Peyer's patch (tissue), 4 donors: ENCODE measurements at regions not wholly inside any gene's neighbourhood (a gene's known extent, or its start where the extent isn't known, plus 50 kb on each side); places are given as distances from the start of the nearest gene placed in this dataset.

Experiments
- DNase-seq, 3 donors: peaks; one replicate each; pipeline ENCODE4 v3.0.0-alpha.2; 2017 to 2019
- H3K27ac ChIP-seq, 4 donors: fragments of 200-600 bp; sonication (generic); one replicate each; pipeline ENCODE4 v1.5.1; 2016 to 2019
- H3K27me3 ChIP-seq, 2 donors: fragments of 200-600 bp; sonication (generic); one replicate each; pipeline ENCODE4 v1.5.1; 2019
- H3K36me3 ChIP-seq, 3 donors: fragments of 200-600 bp; sonication (generic); one replicate each; pipeline ENCODE4 v1.5.1; 2016 to 2019
- H3K4me1 ChIP-seq, 4 donors: fragments of 200-600 bp; sonication (generic); one replicate each; pipeline ENCODE4 v1.5.1; 2016 to 2019
- H3K4me3 ChIP-seq, 4 donors: fragments of 200-600 bp; sonication (generic); 1 replicate in 3 of 4; 2 replicates in 1 of 4; pipeline ENCODE4 v1.5.1; 2016 to 2019; ENCODE audit warnings: mild to moderate bottlenecking in 1 of 4
- H3K9me3 ChIP-seq, 4 donors: fragments of 200-600 bp; sonication (generic); one replicate each; pipeline ENCODE4 v1.5.1; 2016 to 2019; ENCODE audit warnings: mild to moderate bottlenecking in 1 of 4
- CTCF ChIP-seq, 6 experiments: fragments of 450-650 bp in 4 of 6; fragments of 200-600 bp in 2 of 6; sonication (generic) in 1 of 6; IDR thresholded peaks; one replicate each; pipeline ENCODE4 v1.5.1; 2017 to 2019; ENCODE audit warnings: antibody characterized with exemption in 6 of 6, mild to moderate bottlenecking in 3 of 6, moderate library complexity in 1 of 6
- POLR2A ChIP-seq, 2 donors: fragments of 450-650 bp; IDR thresholded peaks; one replicate each; pipeline ENCODE4 v1.5.1; 2017; ENCODE audit warnings: antibody characterized with exemption in 2 of 2, mild to moderate bottlenecking in 2 of 2, moderate library complexity in 2 of 2

DNA sequence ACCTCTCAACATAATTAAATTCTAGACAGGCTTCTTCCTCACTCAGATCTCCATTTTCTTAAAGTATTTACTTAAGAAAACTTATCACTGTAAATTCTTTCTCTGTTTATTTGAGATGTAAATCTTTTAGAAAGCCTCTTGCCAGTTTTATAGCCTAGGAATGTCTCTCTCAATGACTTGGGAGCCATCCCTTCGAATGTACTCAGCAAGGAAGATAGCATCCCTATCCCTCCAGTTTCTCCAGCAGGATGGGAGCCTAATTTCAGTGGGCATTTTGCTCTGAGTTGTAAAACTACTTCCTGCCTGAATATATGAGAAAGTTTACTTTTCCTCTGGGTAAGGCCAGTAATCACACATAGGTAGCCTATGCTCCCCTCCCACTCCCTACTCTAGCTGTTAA lies 558.5 kb upstream of the ARRDC3 start:
- H3K27ac ChIP-seq, result no peak overlapping the region
- H3K4me3 ChIP-seq, result no peak overlapping the region
- no peaks in the 10 kb centered on the region for H3K27me3 ChIP-seq
- TF ChIP-seq POLR2A (IDR thresholded peaks at IDR 0.05), result no peak
- no peak for TF ChIP-seq CTCF (IDR thresholded peaks at IDR 0.05)
- H3K36me3 ChIP-seq, result no peaks in the 10 kb centered on the region
- no peaks in the 10 kb centered on the region for H3K4me1 ChIP-seq
- no peak for DNase-seq
- H3K9me3 ChIP-seq, result no peaks in the 10 kb centered on the region

DNA sequence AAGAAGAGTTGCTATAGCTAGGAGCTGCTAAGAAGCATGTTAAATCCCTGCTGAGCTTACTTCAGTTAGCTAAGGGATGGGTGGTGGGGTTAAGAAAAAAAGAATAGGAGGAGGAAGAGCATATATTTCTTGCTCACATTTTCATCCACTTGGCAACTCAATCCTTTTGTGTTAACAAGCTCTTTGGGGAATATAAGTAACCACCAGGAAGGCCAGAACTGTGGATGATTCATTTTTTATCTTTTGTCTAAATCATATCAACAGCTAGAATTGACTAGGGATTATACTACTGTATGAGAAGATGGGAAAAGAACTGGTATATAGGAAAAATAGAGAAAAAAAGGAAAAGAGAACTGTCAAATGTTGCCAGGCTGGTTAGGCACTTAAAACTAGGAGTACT lies 555.3 kb upstream of the ARRDC3 start:
- Histone ChIP-seq H3K9me3 (no peaks in the 10 kb centered on the region), H3K36me3 (no peaks in the 10 kb centered on the region), H3K27ac (no peak overlapping the region), H3K4me3 (no peak overlapping the region), H3K4me1 (no peaks in the 10 kb centered on the region), H3K27me3 (no peaks in the 10 kb centered on the region)
- DNase-seq, result no peak
- TF ChIP-seq POLR2A (IDR thresholded peaks at IDR 0.05) (no peak), CTCF (IDR thresholded peaks at IDR 0.05) (no peak)

DNA sequence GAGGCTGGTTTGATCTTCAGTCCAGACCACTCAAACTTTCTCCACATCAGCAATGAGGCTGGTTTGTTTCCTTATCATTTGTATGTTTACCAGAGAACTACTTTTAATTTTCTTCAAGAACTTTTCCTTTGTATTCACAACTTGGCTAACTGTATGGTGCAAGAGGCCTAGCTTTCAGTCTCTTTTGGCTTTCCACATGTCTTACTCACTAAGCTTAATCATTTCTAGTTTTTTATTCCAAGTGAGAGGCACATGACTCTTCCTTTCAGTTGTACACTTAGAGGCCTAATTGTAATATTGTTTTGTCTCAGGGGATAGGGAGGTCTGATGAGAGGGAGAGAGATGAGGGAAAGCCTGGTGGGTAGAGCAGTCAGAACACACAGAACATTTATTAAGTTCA lies 554.0 kb upstream of the ARRDC3 start:
- TF ChIP-seq POLR2A (IDR thresholded peaks at IDR 0.05) (no peak), CTCF (IDR thresholded peaks at IDR 0.05) (no peak)
- H3K9me3 ChIP-seq, result no peaks in the 10 kb centered on the region
- no peak for DNase-seq
- H3K36me3 ChIP-seq, result no peaks in the 10 kb centered on the region
- no peak overlapping the region for H3K4me3 ChIP-seq
- H3K4me1 ChIP-seq, result no peaks in the 10 kb centered on the region
- H3K27me3 ChIP-seq, result no peaks in the 10 kb centered on the region
- no peak overlapping the region for H3K27ac ChIP-seq

DNA sequence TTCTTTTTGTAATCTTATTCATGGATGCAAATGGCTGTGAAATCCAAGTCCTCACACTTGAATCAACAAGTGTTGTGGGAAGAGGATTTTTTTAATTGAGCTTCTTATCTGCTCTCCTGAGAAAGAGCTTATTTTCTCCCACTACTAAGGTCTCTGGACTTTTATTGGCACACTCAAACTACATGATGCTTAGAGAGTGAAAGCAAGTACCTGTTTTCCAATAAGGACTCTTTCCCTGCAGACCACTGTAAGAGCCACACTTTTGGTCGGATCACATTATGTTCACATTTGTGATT lies 546.4 kb upstream of the ARRDC3 start:
- no peak for DNase-seq
- H3K4me3 ChIP-seq, result no peak overlapping the region
- no peak overlapping the region for H3K27ac ChIP-seq
- no peaks in the 10 kb centered on the region for H3K36me3 ChIP-seq
- H3K4me1 ChIP-seq, result no peaks in the 10 kb centered on the region
- TF ChIP-seq CTCF (IDR thresholded peaks at IDR 0.05), result no peak
- TF ChIP-seq POLR2A (IDR thresholded peaks at IDR 0.05), result no peak
- H3K27me3 ChIP-seq, result no peaks in the 10 kb centered on the region
- no peaks in the 10 kb centered on the region for H3K9me3 ChIP-seq

- no peak for DNase-seq
- Histone ChIP-seq H3K36me3 (no peaks in the 10 kb centered on the region), H3K27me3 (no peaks in the 10 kb centered on the region), H3K27ac (no peak overlapping the region), H3K4me1 (no peaks in the 10 kb centered on the region), H3K4me3 (no peak overlapping the region), H3K9me3 (no peaks in the 10 kb centered on the region)
- peak in 2 of 6 experiments; percentile 8 to 28 for TF ChIP-seq CTCF (IDR thresholded peaks at IDR 0.05)
- TF ChIP-seq POLR2A (IDR thresholded peaks at IDR 0.05), result no peak
Observed at GRCh38 chr5:91928754-91929521, 545.8 kb upstream of the ARRDC3 start.

DNA sequence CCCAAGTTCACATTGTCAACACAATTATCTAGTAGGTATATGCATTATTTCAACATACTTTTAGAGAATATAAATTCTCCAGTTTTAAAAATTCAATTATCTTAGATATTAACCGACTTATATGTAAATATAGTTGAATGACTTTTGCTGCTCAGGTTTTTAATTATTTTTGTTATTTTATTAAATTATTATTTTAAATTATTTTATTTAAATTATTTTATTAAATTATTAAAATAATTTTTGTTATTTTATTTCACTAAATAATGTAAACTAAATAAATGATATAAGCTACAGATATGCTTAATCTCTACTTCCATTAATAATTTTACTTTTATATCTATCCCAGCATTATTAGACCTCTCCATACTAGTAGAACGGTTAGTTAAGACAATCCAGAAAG lies 544.3 kb upstream of the ARRDC3 start:
- TF ChIP-seq POLR2A (IDR thresholded peaks at IDR 0.05) (no peak), CTCF (IDR thresholded peaks at IDR 0.05) (no peak)
- no peak for DNase-seq

More for the DNA sequence above, 544.3 kb upstream of the ARRDC3 start:
- Histone ChIP-seq H3K4me1 (no peaks in the 10 kb centered on the region), H3K27me3 (no peaks in the 10 kb centered on the region), H3K9me3 (no peaks in the 10 kb centered on the region), H3K27ac (no peak overlapping the region), H3K36me3 (no peaks in the 10 kb centered on the region), H3K4me3 (no peak overlapping the region)
